ENCODE measurements at regions not wholly inside any gene's neighbourhood (a gene's known extent, or its start where the extent isn't known, plus 50 kb on each side); places are given as distances from the start of the nearest gene placed in this dataset.
"Not testable (repeated sequence)": the region's sequence is repeated elsewhere in the genome, so short reads cannot be mapped to it uniquely, and the experiment has no call there.

- ATAC-seq (no peak), DNase-seq (no peak)
- intact Hi-C loops (cut with DNase I, micrococcal nuclease) = no loop called here
These were observed 92.4 kb upstream of the TGM3 start for GRCh38 chr20:2203436-2203835.

- ATAC-seq = no peak
- intact Hi-C loops (cut with DNase I, micrococcal nuclease) = no loop called here
- no peak for DNase-seq
These were observed 91.8 kb upstream of the TGM3 start for GRCh38 chr20:2204021-2204420.

GRCh38 chr20:2206957-2207769 is 88.6 kb upstream of the TGM3 start:
- DNase-seq = peak; percentile 54 to 87
- intact Hi-C loops (cut with DNase I, micrococcal nuclease) = no loop called here
- peak; percentile 88 for ATAC-seq

GRCh38 chr20:2207770-2208097 is 88.1 kb upstream of the TGM3 start:
- intact Hi-C loops (cut with DNase I, micrococcal nuclease) = no loop called here
- ATAC-seq (peak; percentile 25), DNase-seq (no peak)

GRCh38 chr20:2208897-2209296 is 86.9 kb upstream of the TGM3 start:
- intact Hi-C loops (cut with DNase I, micrococcal nuclease) = no loop called here
- no peak for ATAC-seq

GRCh38 chr20:2210646-2211552 is 84.9 kb upstream of the TGM3 start:
- peak; percentile 33 to 44 for DNase-seq
- peak; percentile 71 for ATAC-seq
- intact Hi-C loops (cut with DNase I, micrococcal nuclease) = loop anchor here in 1 of 2 donors (10.0 kb wide), 2 partner anchors 64 to 234 kb away; no protein-coding TSS in a partner anchor

More at GRCh38 chr20:2208897-2209296, 86.9 kb upstream of the TGM3 start:
- no peak for DNase-seq

- intact Hi-C loops (cut with DNase I, micrococcal nuclease) = loop anchor here in 1 of 2 donors (10.0 kb wide), 2 partner anchors 62 to 232 kb away; no protein-coding TSS in a partner anchor
- DNase-seq = no peak
- ATAC-seq = no peak
These were observed 83.3 kb upstream of the TGM3 start for GRCh38 chr20:2212456-2213015.

GRCh38 chr20:2213401-2213800 is 82.4 kb upstream of the TGM3 start:
- DNase-seq = no peak
- no peak for ATAC-seq
- intact Hi-C loops (cut with DNase I, micrococcal nuclease) = loop anchor here in 1 of 2 donors (10.0 kb wide), 2 partner anchors 61 to 231 kb away; no protein-coding TSS in a partner anchor

- peak in 1 of 2 donors; percentile 6 for DNase-seq
- no peak for ATAC-seq
- intact Hi-C loops (cut with DNase I, micrococcal nuclease) = loop anchor here in 1 of 2 donors (10.0 kb wide), 2 partner anchors 57 to 227 kb away; no protein-coding TSS in a partner anchor
These were observed 77.8 kb upstream of the TGM3 start for GRCh38 chr20:2217857-2218539.

GRCh38 chr20:2219481-2220006 is 76.3 kb upstream of the TGM3 start:
- ATAC-seq (no peak), DNase-seq (no peak)
- intact Hi-C loops (cut with DNase I, micrococcal nuclease) = loop anchor here in 1 of 2 donors (10.0 kb wide), 2 partner anchors 55 to 225 kb away; no protein-coding TSS in a partner anchor

GRCh38 chr20:2220298-2220697 is 75.5 kb upstream of the TGM3 start:
- DNase-seq (no peak), ATAC-seq (no peak)
- intact Hi-C loops (cut with DNase I, micrococcal nuclease) = no loop called here

- ATAC-seq (no peak), DNase-seq (no peak)
- intact Hi-C loops (cut with DNase I, micrococcal nuclease) = no loop called here
These were observed 73.9 kb upstream of the TGM3 start for GRCh38 chr20:2221921-2222320.

- DNase-seq = no peak
- intact Hi-C loops (cut with DNase I, micrococcal nuclease) = no loop called here
- ATAC-seq = no peak
These were observed 72.0 kb upstream of the TGM3 start for GRCh38 chr20:2223558-2224367.

- intact Hi-C loops (cut with DNase I, micrococcal nuclease) = no loop called here
- ATAC-seq (no peak), DNase-seq (no peak)
These were observed 71.5 kb upstream of the TGM3 start for GRCh38 chr20:2224368-2224639.

GRCh38 chr20:2227285-2227684 is 68.5 kb upstream of the TGM3 start:
- DNase-seq; ATAC-seq; intact Hi-C loops (cut with DNase I, micrococcal nuclease): not testable (repeated sequence)

- no peak for ATAC-seq
- no peak for DNase-seq
- intact Hi-C loops (cut with DNase I, micrococcal nuclease) = no loop called here
These were observed 67.9 kb upstream of the TGM3 start for GRCh38 chr20:2227861-2228260.

- intact Hi-C loops (cut with DNase I, micrococcal nuclease) = no loop called here
- no peak for ATAC-seq
- no peak for DNase-seq
These were observed 66.9 kb upstream of the TGM3 start for GRCh38 chr20:2228926-2229325.
